CD4-positive, alpha-beta T cell treated with Interleukin-6 for 4 hours (primary cell): ENCODE measurements at regions not wholly inside any gene's neighbourhood (a gene's known extent, or its start where the extent isn't known, plus 50 kb on each side); places are given as distances from the start of the nearest gene placed in this dataset.

Experiments used
- DNase-seq: peaks from one replicate; pipeline ENCODE4 v3.0.0-alpha.2; 2020; ENCODE audit warnings: mixed read lengths

- DNase-seq: no peak
Measured at GRCh38 chr13:34862311-34862710, 79.8 kb upstream of the NBEA start.

- no peak for DNase-seq
Measured at GRCh38 chr13:34862716-34863115, 79.4 kb upstream of the NBEA start.

- no peak for DNase-seq
Measured at GRCh38 chr13:34863360-34864135, 78.5 kb upstream of the NBEA start.

GRCh38 chr13:34864671-34865070, 77.4 kb upstream of the NBEA start:
- no peak for DNase-seq

GRCh38 chr13:34867590-34867989, 74.5 kb upstream of the NBEA start:
- DNase-seq: no peak

GRCh38 chr13:34868733-34869132, 73.3 kb upstream of the NBEA start:
- no peak for DNase-seq

GRCh38 chr13:34869696-34870095, 72.4 kb upstream of the NBEA start:
- DNase-seq: no peak

GRCh38 chr13:34878329-34878728, 63.7 kb upstream of the NBEA start:
- DNase-seq: no peak

GRCh38 chr13:34879851-34880250, 62.2 kb upstream of the NBEA start:
- DNase-seq: no peak

GRCh38 chr13:34881494-34881893, 60.6 kb upstream of the NBEA start:
- DNase-seq: no peak

GRCh38 chr13:34883396-34883795, 58.7 kb upstream of the NBEA start:
- DNase-seq: no peak

GRCh38 chr13:34884366-34884765, 57.7 kb upstream of the NBEA start:
- DNase-seq: no peak

GRCh38 chr13:34886121-34886875, 55.8 kb upstream of the NBEA start:
- no peak for DNase-seq

GRCh38 chr13:34886987-34887386, 55.1 kb upstream of the NBEA start:
- DNase-seq: no peak
